Caki2 (cell line): ENCODE measurements at regions not wholly inside any gene's neighbourhood (a gene's known extent, or its start where the extent isn't known, plus 50 kb on each side); places are given as distances from the start of the nearest gene placed in this dataset.

Experiments used
- DNase-seq: peaks from one replicate; pipeline ENCODE4 v3.0.0-alpha.2; 2015; ENCODE audit warnings: low read depth
- in situ Hi-C: cut with HindIII; loops from 2 replicates; pipeline ENCODE4 v1.10.0; 2016; ENCODE audit warnings: low sequenced_read_pairs, low pct_unique_long_range_greater_than_20kb, mixed read lengths

- in situ Hi-C loops = no loop called here
- no peak for DNase-seq
Measured at GRCh38 chr5:27491047-27491446, 452.7 kb upstream of the CDH9 start.

- DNase-seq = no peak
- in situ Hi-C loops = no loop called here
Measured at GRCh38 chr5:27489701-27490100, 451.3 kb upstream of the CDH9 start.

GRCh38 chr5:27482663-27483062 is 444.3 kb upstream of the CDH9 start:
- DNase-seq = no peak
- in situ Hi-C loops = no loop called here

- in situ Hi-C loops = no loop called here
- no peak for DNase-seq
Measured at GRCh38 chr5:27479859-27480258, 441.5 kb upstream of the CDH9 start.

- no peak for DNase-seq
- in situ Hi-C loops = no loop called here
Measured at GRCh38 chr5:27477550-27477949, 439.2 kb upstream of the CDH9 start.

- DNase-seq = no peak
- in situ Hi-C loops = no loop called here
Measured at GRCh38 chr5:27476356-27476988, 438.1 kb upstream of the CDH9 start.

GRCh38 chr5:27475063-27475462 is 436.7 kb upstream of the CDH9 start:
- DNase-seq = peak; percentile 15
- in situ Hi-C loops = no loop called here

GRCh38 chr5:27474395-27474794 is 436.0 kb upstream of the CDH9 start:
- no peak for DNase-seq
- in situ Hi-C loops = no loop called here

- DNase-seq = no peak
- in situ Hi-C loops = no loop called here
Measured at GRCh38 chr5:27474047-27474309, 435.6 kb upstream of the CDH9 start.

GRCh38 chr5:27473307-27474046 is 435.1 kb upstream of the CDH9 start:
- in situ Hi-C loops = no loop called here
- no peak for DNase-seq

- in situ Hi-C loops = no loop called here
- no peak for DNase-seq
Measured at GRCh38 chr5:27472871-27473270, 434.5 kb upstream of the CDH9 start.

GRCh38 chr5:27472000-27472763 is 433.8 kb upstream of the CDH9 start:
- in situ Hi-C loops = no loop called here
- DNase-seq = peak; percentile 60

GRCh38 chr5:27466959-27467358 is 428.6 kb upstream of the CDH9 start:
- no peak for DNase-seq
- in situ Hi-C loops = no loop called here

GRCh38 chr5:27465140-27465539 is 426.8 kb upstream of the CDH9 start:
- in situ Hi-C loops = no loop called here
- DNase-seq = no peak

- no peak for DNase-seq
- in situ Hi-C loops = no loop called here
Measured at GRCh38 chr5:27463446-27464149, 425.2 kb upstream of the CDH9 start.

GRCh38 chr5:27462936-27463335 is 424.6 kb upstream of the CDH9 start:
- no peak for DNase-seq
- in situ Hi-C loops = no loop called here

GRCh38 chr5:27458287-27458686 is 419.9 kb upstream of the CDH9 start:
- no peak for DNase-seq
- in situ Hi-C loops = no loop called here

- DNase-seq = no peak
- in situ Hi-C loops = no loop called here
Measured at GRCh38 chr5:27451377-27451776, 413.0 kb upstream of the CDH9 start.

GRCh38 chr5:27450607-27451006 is 412.2 kb upstream of the CDH9 start:
- no peak for DNase-seq
- in situ Hi-C loops = no loop called here
